GM18951 (cell line): ENCODE measurements at regions not wholly inside any gene's neighbourhood (a gene's known extent, or its start where the extent isn't known, plus 50 kb on each side); places are given as distances from the start of the nearest gene placed in this dataset.

Experiments
- POLR2A ChIP-seq: IDR thresholded peaks from 4 replicates; pipeline ENCODE4 v1.6.1; 2011; ENCODE audit warnings: mild to moderate bottlenecking; ENCODE audit not compliant: insufficient read length, insufficient read depth; ENCODE audit errors: extremely low read depth
- in situ Hi-C: fragments of 300-500 bp; cut with MboI; formaldehyde crosslinking; loops from one replicate; pipeline ENCODE4 v1.12.0; 2022; ENCODE audit warnings: low sequenced_read_pairs, mixed read lengths, inconsistent platforms; ENCODE audit not compliant: unreplicated experiment

DNA sequence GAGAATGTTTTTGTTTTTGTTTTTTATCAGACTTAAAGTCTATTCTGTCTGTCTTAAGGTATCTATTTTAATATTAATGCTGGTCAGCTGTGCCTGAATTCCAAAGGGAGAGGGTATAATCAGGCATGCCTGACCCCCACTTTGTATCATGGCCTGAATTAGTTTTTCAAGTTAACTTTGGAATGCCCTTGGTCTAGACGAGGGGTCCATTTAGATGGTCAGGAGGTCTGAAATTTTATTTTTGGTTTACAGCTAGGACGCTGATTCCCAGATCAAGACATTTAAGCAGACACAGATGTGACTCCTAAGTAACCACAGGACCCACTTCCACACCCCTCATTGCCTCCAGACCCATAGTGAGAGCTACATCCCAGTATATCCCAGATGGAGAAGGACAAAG is 189.5 kb downstream of the ARHGAP12 start:
- TF ChIP-seq POLR2A: no peak
- in situ Hi-C loops: no loop called here

GRCh38 chr10:31731711-31732110 is 196.9 kb downstream of the ARHGAP12 start:
- TF ChIP-seq POLR2A: no peak
- in situ Hi-C loops: no loop called here

GRCh38 chr10:31730776-31731175 is 197.9 kb downstream of the ARHGAP12 start:
- TF ChIP-seq POLR2A: no peak
- in situ Hi-C loops: no loop called here

DNA sequence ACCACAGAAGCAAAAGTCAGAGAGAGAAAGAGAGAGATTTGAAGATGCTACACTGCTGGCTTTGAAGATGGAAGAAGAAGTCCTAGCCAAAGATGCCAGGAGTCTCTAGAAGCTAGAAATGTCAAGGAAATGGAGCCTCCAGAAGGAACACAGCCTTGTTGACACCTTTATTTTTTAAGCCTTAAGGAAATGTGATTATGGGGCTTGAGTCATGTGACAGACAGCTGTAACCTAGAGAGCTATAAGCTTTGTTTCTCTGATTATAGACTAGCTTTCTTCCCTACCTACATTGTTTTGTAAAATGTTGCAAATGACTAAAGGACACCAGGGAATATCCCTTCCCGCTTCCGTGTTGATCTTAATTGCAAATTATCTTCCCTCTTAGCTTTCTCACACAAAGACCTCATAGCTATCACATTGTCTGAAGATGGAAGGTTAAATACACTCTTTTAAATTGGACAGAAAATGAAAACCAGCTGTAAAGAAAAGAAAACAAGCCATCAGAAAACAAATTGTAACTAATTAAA is 199.9 kb downstream of the ARHGAP12 start:
- no peak for TF ChIP-seq POLR2A
- in situ Hi-C loops: no loop called here

- TF ChIP-seq POLR2A: no peak
- in situ Hi-C loops: no loop called here
Observed at GRCh38 chr10:31725436-31725835, 203.2 kb downstream of the ARHGAP12 start.

DNA sequence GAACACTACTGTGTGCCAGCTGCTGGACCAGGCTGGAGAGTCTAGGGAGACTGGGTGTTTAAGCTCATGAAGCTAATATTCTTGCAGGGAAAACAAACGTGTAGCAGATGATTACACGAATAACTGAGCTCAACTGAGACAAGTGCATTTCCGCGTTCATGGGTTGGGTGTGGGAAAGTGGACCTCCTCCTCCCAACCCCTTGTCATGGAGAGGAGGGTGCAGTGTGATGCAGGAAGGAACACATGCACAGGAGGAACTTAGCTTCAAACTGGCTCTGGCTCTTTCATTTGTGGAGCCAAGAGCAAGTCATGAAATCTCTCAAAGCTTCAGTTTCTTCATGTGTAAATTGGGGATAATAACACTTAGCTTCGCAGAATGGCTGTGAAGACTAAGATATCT is 204.3 kb downstream of the ARHGAP12 start:
- in situ Hi-C loops: no loop called here
- TF ChIP-seq POLR2A: no peak

- in situ Hi-C loops: no loop called here
- no peak for TF ChIP-seq POLR2A
Observed at GRCh38 chr10:31723106-31723750, 205.4 kb downstream of the ARHGAP12 start.

- in situ Hi-C loops: no loop called here
- TF ChIP-seq POLR2A: no peak
Observed at GRCh38 chr10:31721096-31721495, 207.5 kb downstream of the ARHGAP12 start.

- TF ChIP-seq POLR2A: no peak
- in situ Hi-C loops: no loop called here
Observed at GRCh38 chr10:31720546-31720945, 208.1 kb downstream of the ARHGAP12 start.

DNA sequence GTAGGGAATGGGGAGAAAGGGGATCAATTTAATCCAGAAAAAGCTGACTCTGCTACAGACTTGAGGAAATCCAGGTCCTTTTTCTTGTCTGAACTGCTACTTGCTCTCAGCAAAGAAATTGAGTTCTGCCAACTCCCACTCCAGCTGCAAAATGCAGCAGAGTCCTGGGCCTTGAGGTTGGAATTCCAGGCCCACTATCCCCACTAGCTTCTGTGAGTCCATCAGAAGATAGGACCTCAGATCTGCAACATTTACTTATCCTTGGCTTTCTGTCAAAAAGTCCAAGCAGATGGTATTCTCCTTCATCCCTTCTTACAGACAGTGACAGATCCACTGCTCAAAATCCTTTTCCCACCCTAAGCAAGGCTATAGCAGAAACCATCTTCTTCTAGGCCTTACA is 219.2 kb downstream of the ARHGAP12 start:
- in situ Hi-C loops: no loop called here

DNA sequence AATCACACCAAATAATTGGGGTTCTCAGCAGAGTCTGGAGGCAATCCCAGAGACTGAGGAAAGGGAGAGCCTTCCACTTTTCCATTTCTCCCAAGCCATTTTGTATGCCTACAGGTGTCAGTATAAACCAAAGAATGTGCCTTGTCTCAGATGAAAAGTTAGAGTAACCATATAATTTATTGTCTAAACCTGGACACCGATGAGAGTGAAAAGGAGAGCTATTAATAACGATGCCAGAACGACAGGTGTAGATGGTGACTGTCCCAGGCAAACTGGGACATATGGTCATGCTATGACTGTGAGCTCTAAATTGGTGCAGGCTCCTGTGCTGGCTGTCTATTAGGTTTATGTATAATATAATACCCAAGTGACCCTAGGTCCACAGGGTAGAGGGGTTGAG is 219.6 kb downstream of the ARHGAP12 start:
- in situ Hi-C loops: no loop called here
- no peak for TF ChIP-seq POLR2A

More for the DNA sequence above, 219.2 kb downstream of the ARHGAP12 start:
- TF ChIP-seq POLR2A: no peak

DNA sequence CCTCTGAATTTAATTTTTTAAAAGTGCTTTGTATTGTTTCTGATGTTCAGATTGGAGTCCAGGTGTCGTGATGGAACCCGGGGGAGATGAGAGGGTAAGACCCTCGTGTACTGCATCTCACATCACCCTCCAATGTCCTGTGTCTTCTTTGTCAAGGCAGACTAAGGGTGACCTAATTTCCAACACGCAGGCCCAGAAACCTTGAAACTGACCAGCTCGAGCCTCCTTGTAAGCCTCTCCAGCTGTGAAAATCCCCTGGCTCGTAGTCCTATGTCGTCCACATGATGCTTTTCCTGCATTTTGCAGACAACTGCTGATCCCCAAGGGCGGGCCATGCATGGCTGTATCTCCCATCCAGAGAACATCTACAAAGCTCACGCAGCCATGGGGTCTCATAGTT is 220.2 kb downstream of the ARHGAP12 start:
- in situ Hi-C loops: no loop called here
- no peak for TF ChIP-seq POLR2A

DNA sequence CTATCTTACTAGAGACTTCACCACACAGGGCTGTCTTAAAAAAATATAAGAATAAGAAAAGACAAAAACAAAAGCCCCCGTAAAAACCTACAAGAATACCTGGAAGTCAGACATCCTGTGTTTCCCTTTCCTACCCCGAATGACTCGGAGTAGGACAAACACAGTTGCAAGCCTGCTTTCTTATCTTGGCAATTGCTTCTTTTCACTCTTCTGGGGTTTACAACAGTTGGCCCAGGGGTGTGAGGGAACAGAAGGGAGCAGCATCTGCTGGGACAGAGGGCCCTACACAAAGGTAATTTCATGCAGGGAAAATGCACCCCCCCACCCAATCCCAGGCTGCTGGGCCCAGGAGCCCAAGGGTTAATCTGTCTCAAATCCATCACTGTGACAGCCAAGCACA is 220.6 kb downstream of the ARHGAP12 start:
- in situ Hi-C loops: no loop called here
- no peak for TF ChIP-seq POLR2A
